NCI-H460 (cell line): ENCODE measurements at regions not wholly inside any gene's neighbourhood (a gene's known extent, or its start where the extent isn't known, plus 50 kb on each side); places are given as distances from the start of the nearest gene placed in this dataset.
"Not testable (repeated sequence)": the region's sequence is repeated elsewhere in the genome, so short reads cannot be mapped to it uniquely, and the experiment has no call there.

Experiments used
- DNase-seq: peaks from one replicate; pipeline ENCODE4 v3.0.0-alpha.2; 2016; ENCODE audit warnings: low read depth; ENCODE audit errors: extremely low read depth

GRCh38 chr4:128758314-128758922 is 51.1 kb upstream of the JADE1 start:
- DNase-seq, result no peak

- DNase-seq, result no peak
These were observed 51.8 kb upstream of the JADE1 start for GRCh38 chr4:128757712-128758111.

DNA sequence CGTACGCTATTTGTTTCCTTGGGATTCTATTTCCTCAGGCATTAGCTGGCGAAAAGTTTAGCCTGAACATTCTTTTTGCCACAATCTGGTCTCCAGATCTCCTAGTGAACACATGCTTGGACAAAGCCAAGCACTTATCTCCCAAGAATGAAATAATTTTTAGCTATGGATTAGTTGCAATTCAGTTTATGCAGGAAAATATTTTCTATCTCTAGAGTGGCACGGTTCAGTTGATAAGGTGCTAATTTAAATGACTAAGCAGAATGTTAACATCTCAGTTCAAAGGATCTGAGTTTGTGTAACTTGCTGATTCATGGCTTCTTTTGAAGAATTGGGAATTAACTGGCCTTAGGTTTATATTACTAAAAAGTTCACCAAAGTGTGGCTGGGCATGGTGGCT is 58.1 kb upstream of the JADE1 start:
- DNase-seq, result no peak

DNA sequence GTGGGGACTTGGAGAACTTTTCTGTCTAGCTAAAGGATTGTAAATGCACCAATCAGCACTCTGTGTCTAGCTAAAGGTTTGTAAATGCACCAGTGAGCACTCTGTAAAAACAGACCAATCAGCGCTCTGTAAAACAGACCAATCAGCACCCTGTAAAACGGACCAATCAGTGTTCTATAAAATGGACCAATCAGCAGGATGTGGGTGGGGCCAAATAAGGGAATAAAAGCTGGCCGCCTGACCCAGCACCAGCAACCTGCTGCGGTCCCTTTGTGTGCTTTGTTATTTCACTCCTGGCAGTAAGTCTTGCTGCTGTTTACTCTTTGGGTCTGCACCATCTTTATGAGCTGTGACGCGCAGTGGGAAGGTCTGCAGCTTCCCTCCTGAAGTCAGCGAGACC is 67.8 kb upstream of the JADE1 start:
- not testable (repeated sequence) for DNase-seq

GRCh38 chr4:128737098-128737513 is 72.4 kb upstream of the JADE1 start:
- no peak for DNase-seq

DNA sequence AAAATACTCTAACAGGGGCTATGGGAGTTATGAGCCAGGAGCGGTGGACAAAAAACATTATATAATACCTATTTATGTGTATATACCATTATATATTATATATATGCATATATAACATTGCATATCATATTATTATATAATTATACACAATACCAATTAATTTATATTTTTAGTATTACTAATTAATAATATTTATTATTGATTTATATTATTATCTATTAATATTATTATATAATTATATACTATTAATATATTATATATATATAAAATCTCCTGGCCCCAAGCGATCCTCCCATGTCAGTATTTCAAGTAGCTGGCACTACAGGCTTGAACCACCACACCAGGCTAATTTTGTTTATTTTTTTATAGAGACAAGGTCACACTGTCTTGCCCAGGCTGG is 73.8 kb upstream of the JADE1 start:
- DNase-seq, result no peak

DNA sequence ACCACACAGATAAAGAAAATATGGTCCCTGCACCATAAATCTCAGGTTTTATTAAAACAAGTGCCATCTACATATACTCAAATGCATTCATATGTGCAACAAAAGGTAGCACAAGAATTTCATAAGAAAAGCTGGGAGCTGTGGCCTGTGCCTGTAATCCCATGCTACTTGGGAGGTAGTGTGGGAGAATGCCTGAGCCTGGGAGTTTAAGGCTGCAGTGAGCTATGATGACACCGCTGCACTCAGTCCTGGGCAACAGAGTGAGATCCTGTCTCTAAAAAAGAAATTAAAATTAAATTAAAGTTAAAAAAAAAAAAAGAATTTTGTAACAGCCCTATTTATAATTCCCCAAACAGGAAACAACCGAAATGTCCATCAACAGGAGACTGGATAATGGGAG is 81.3 kb upstream of the JADE1 start:
- DNase-seq, result no peak

- no peak for DNase-seq
These were observed 81.8 kb upstream of the JADE1 start for GRCh38 chr4:128727658-128728057.

GRCh38 chr4:128725405-128726055 is 84.0 kb upstream of the JADE1 start:
- DNase-seq, result no peak

DNA sequence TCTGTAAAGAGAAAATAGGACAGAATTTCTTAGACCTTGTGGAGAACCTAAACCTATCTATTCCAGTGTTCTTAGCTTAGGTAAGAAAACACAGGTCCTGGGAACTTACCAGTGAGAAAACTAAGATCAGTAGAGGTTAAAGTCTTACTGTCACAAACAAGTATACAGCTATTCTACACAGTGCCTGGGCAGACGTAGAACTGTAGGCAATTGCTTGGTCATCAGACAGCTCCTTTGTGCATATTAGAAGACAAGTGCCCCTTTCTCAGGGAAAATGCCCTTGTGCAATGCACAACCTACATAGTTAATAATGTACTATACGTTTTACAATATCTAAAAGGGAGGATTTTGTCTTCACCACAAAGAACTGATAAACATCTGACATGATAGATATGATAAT is 86.6 kb upstream of the JADE1 start:
- no peak for DNase-seq

DNA sequence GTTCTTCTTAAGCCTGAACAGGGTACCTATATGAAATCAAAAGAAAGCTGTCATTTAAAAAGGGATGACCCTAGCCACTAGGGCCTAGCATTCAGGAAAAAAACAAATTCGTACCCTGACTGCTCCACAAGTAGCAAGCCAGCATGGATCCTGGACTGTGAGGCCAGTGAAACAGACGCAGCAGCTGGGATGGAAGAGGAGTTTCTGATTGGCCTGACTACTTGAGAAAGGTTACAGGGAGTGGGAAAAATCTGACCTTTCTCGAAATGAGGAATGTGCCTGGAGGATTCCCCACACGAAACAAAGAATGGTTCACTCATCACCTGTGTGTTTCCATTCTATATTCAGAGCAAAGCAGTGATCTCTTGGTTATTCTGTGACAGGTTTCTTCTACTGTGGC is 87.6 kb upstream of the JADE1 start:
- no peak for DNase-seq

DNA sequence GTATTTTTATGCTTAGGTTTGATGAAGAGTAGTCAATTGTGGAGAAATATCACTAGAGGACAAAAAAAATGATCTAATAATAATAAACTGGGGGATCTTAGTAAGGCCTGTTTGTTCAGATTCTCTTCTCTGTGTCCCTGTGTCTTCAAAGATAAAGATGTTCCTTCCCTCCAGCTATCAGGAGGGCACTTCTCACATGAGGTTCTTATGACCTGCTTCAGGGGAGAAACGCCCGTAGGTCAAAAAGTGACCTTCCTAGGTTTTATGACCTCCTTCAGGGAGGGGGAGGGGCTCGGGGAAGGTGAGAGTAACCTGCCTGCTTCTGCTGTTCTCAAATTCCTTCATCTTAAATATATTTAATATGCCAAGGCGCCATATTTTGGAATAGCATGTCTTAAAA is 89.2 kb upstream of the JADE1 start:
- DNase-seq, result no peak

GRCh38 chr4:128718768-128719167 is 90.7 kb upstream of the JADE1 start:
- DNase-seq, result no peak

- DNase-seq, result no peak
These were observed 93.2 kb upstream of the JADE1 start for GRCh38 chr4:128716338-128716737.

DNA sequence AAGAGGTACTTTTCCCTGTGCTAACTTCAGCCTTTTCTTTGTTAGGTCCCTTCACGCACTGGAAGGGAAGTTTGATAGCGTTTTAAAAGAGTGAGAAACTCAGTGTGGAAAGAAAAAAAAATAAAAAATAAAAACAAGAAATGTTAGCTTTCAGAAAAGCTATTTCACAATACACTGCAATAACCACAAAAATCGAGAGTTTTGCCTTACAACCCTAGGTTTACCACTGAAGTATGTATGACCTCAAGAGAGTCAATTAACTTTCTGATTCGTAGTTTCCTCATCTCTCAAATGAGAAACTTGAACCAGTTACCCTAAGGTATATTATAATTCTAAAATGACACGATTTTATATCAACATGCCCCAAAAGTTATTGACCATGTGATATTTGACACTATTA is 93.9 kb upstream of the JADE1 start:
- no peak for DNase-seq

- DNase-seq, result no peak
These were observed 98.1 kb upstream of the JADE1 start for GRCh38 chr4:128711361-128711760.

- no peak for DNase-seq
These were observed 100.2 kb upstream of the JADE1 start for GRCh38 chr4:128709268-128709667.

- DNase-seq, result no peak
These were observed 101.6 kb upstream of the JADE1 start for GRCh38 chr4:128707864-128708263.

DNA sequence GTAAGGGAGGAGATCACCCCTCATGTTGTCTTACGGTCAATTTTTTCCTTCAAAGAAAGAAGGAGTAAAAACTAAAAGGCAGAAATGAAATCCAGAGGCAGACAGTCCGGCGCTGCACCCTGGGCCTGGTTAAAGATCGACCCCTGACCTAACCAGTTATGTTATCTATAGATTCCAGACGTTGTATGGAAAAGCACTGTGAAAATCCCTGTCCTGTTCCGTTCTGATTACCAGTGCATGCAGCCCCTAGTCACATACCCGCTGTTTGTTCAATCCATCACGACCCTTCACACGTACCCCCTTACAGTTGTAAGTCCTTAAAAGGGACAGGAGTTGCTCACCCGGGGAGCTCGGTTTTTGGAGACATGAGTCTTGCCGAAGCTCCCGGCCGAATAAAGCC is 105.6 kb upstream of the JADE1 start:
- DNase-seq, result no peak

DNA sequence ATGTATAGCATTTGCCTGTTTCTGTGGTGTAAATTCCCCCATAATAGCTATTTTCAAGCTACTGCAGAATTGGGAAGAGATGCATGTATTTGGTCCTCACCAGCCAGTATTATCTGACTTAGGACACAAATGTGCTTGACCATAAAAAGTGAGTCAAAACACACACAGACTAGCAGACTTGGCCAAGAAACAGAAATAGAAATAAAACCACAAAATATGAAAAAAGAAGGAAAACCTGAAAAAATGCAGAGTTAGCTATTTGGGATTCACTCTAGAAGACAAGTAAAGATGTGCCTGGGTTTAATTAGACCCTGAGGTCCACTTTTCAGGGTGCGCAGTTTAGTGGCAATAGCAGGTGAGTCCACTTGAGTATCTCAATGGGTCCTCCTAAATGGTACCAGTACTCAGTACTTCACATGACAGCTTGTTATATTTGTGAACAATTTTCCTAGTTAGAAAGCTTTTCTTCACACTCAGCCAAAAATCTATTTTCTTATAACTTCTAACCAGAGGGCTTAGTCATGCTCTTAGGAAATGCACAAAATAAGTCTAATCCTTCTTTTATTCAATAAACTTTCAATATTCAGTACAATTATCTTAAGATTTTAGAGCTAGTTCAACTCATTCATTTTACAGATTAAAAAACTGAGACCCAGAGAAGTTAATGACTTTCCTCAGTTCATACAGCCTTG is 108.7 kb upstream of the JADE1 start:
- no peak for DNase-seq

- DNase-seq, result no peak
These were observed 111.1 kb upstream of the JADE1 start for GRCh38 chr4:128698386-128698785.

GRCh38 chr4:128697323-128697722 is 112.2 kb upstream of the JADE1 start:
- no peak for DNase-seq
